K562 (cell line): ENCODE measurements at regions not wholly inside any gene's neighbourhood (a gene's known extent, or its start where the extent isn't known, plus 50 kb on each side); places are given as distances from the start of the nearest gene placed in this dataset.

Experiments
- ATAC-seq: fragments of 200-7000 bp; cut with Tn5 transposase; 3 replicates; pipeline ENCODE4 v1.9.1; 2020; ENCODE audit warnings: moderate library complexity
- BruUV-seq: library from RNA; stranded (reverse); fragments of 400-500 nt; replicated peaks from 2 replicates; lab custom pipeline; 2021; lab: Mats Ljungman, UMichigan
- CTCF ChIA-PET: fragments of 300-600 bp; formaldehyde crosslinking; extraction: SDS; loops from one replicate; lab custom pipeline; 2021; ENCODE audit warnings: low intra/inter-chr PET ratio; lab: Yijun Ruan, JAX
- POLR2A ChIA-PET: fragments of 300-600, 350-650 bp; sonication (Branson Sonifier 250); formaldehyde crosslinking; extraction: SDS; loops from one replicate; lab custom pipeline; 2021; ENCODE audit warnings: antibody characterized with exemption, inconsistent platforms; lab: Yijun Ruan, JAX
- DNase-seq, 4 experiments: peaks; one replicate each; pipeline versions ENCODE4 v3.0.0 to v3.0.0-alpha.2; 2011 to 2018; ENCODE audit warnings: low spot score in 3 of 4, mixed read lengths in 3 of 4; ENCODE audit errors: extremely low read depth in 1 of 4
- FAIRE-seq: peaks from 2 replicates; lab custom pipeline; 2011; peaks lifted over from hg19 to GRCh38; lab: Jason Lieb, UNC
- H2AFZ ChIP-seq: 2 replicates; pipeline ENCODE4 v1.6.0; 2011; ENCODE audit warnings: low read depth, low read length, control low read depth, inconsistent platforms
- H3K27ac ChIP-seq: fragments of 200-600 bp; 3 replicates; pipeline ENCODE4 v1.8.0; 2011; ENCODE audit warnings: low read depth, mild to moderate bottlenecking, control low read depth, inconsistent platforms, low read length, moderate library complexity, mixed read lengths; ENCODE audit errors: extremely low read depth
- H3K27me3 ChIP-seq, 2 experiments: fragments of 300-600 bp in 1 of 2; 2 replicates in 1 of 2; 3 replicates in 1 of 2; pipeline versions ENCODE4 v1.6.0 to v1.8.0; 2011; ENCODE audit warnings: inconsistent platforms in 2 of 2, low read length in 2 of 2, mild to moderate bottlenecking in 1 of 2, mixed read lengths in 1 of 2, moderate library complexity in 1 of 2; ENCODE audit not compliant: control insufficient read depth in 2 of 2, insufficient read depth in 2 of 2
- H3K36me3 ChIP-seq: fragments of 300-600 bp; 3 replicates; pipeline ENCODE4 v1.8.0; 2011; ENCODE audit warnings: mild to moderate bottlenecking, low read length, inconsistent platforms; ENCODE audit not compliant: control insufficient read depth, insufficient read depth
- H3K4me1 ChIP-seq, 2 experiments: fragments of 200-600 bp in 1 of 2; replicated peaks in 1 of 2; 2 replicates in 1 of 2; 3 replicates in 1 of 2; pipeline versions ENCODE4 v1.5.1 to v1.8.0; 2011; ENCODE audit warnings: inconsistent platforms in 2 of 2, low read length in 2 of 2, mild to moderate bottlenecking in 1 of 2, mixed read lengths in 1 of 2, moderate library complexity in 1 of 2; ENCODE audit not compliant: control insufficient read depth in 2 of 2, insufficient read depth in 2 of 2
- H3K4me2 ChIP-seq: 2 replicates; pipeline ENCODE4 v1.6.1; 2011; ENCODE audit warnings: low read length, control low read depth, inconsistent platforms, mixed read lengths; ENCODE audit not compliant: insufficient read depth
- H3K4me3 ChIP-seq: fragments of 200-600 bp; sonication (generic), shearing (Covaris generic); 2 replicates; pipeline ENCODE4 v1.5.1; 2016; ENCODE audit warnings: control low read depth, inconsistent platforms
- H3K79me2 ChIP-seq: fragments of 200-600 bp; 3 replicates; pipeline ENCODE4 v1.8.0; 2011; ENCODE audit warnings: low read length, inconsistent platforms; ENCODE audit not compliant: control insufficient read depth, insufficient read depth
- H3K9ac ChIP-seq, 2 experiments: 2 replicates each; pipeline versions ENCODE4 v1.6.0 to v1.6.1; 2011; ENCODE audit warnings: low read depth in 2 of 2, low read length in 2 of 2, control low read depth in 1 of 2, inconsistent platforms in 1 of 2, mild to moderate bottlenecking in 1 of 2, mixed read lengths in 1 of 2; ENCODE audit not compliant: insufficient read depth in 1 of 2
- H3K9me1 ChIP-seq: one replicate; pipeline ENCODE4 v1.6.0; 2011; ENCODE audit warnings: inconsistent platforms, mild to moderate bottlenecking, low read length, moderate library complexity; ENCODE audit not compliant: control insufficient read depth, insufficient read depth
- H3K9me3 ChIP-seq: replicated peaks from 2 replicates; pipeline ENCODE4 v1.5.1; 2011; ENCODE audit warnings: low read depth, low read length, inconsistent platforms; ENCODE audit not compliant: control insufficient read depth, insufficient read depth
- H4K20me1 ChIP-seq: replicated peaks from 2 replicates; pipeline ENCODE4 v1.6.1; 2011; ENCODE audit warnings: low read length, inconsistent platforms, mixed read lengths; ENCODE audit not compliant: control insufficient read depth, insufficient read depth
- ETS2 ChIP-seq: IDR thresholded peaks from 2 replicates; pipeline ENCODE4 v1.6.1; 2016; ENCODE audit warnings: borderline replicate concordance, missing genetic modification characterization, mild to moderate bottlenecking, moderate library complexity, missing compliant biosample characterization; ENCODE audit not compliant: poor library complexity, severe bottlenecking
- KHSRP ChIP-seq: fragments of 450-650 bp; IDR thresholded peaks from 2 replicates; pipeline ENCODE4 v1.6.1; 2017
- NONO ChIP-seq, 2 experiments: fragments of 200-400 bp in 1 of 2; fragments of 450-650 bp in 1 of 2; formaldehyde crosslinking in 1 of 2; IDR thresholded peaks; 2 replicates each; pipeline ENCODE4 v1.6.1; 2017; ENCODE audit warnings: low read depth in 2 of 2, mild to moderate bottlenecking in 2 of 2, moderate library complexity in 2 of 2, low read length in 1 of 2
- POLR2AphosphoS2 ChIP-seq: IDR thresholded peaks from 2 replicates; pipeline ENCODE4 v1.6.1; 2012; ENCODE audit warnings: low read length, improper control_type of control experiment
- ZBTB34 ChIP-seq: fragments of 250-450 bp; sonication (Bioruptor Pico); IDR thresholded peaks from 2 replicates; pipeline ENCODE4 v1.8.0; 2021; ENCODE audit warnings: mild to moderate bottlenecking, moderate library complexity
- ZBTB40 ChIP-seq, 2 experiments: fragments of 450-650 bp in 1 of 2; sonication (generic) in 1 of 2; formaldehyde crosslinking in 1 of 2; IDR thresholded peaks; 2 replicates each; pipeline versions ENCODE4 v1.7.1 to v1.9.0; 2016 to 2022; ENCODE audit warnings: inconsistent platforms in 1 of 2, mild to moderate bottlenecking in 1 of 2, missing genetic modification reagents in 1 of 2
- ZNF592 ChIP-seq: fragments of 450-650 bp; IDR thresholded peaks from 2 replicates; pipeline ENCODE4 v1.6.1; 2017; ENCODE audit warnings: antibody characterized with exemption, mild to moderate bottlenecking
- WGBS: fragments of 100-300 bp; shearing (Covaris generic); methylation state at CpG from one replicate; pipeline ENCODE4 v1.1.6; 2016; ENCODE audit warnings: low coverage, mixed read lengths; ENCODE audit not compliant: insufficient coverage; ENCODE audit errors: missing lambda C conversion rate; 5-methylcytosine and 5-hydroxymethylcytosine counted together
- in situ Hi-C: fragments of 300-500 bp; cut with MboI; formaldehyde crosslinking; loops from 4 replicates; pipeline ENCODE4 v1.15.0; 2018; ENCODE audit warnings: inconsistent platforms, mixed read lengths
- intact Hi-C: fragments of 100-400 bp; cut with micrococcal nuclease; formaldehyde crosslinking; loops from 2 replicates; pipeline ENCODE4 v1.14.2; 2022

DNA sequence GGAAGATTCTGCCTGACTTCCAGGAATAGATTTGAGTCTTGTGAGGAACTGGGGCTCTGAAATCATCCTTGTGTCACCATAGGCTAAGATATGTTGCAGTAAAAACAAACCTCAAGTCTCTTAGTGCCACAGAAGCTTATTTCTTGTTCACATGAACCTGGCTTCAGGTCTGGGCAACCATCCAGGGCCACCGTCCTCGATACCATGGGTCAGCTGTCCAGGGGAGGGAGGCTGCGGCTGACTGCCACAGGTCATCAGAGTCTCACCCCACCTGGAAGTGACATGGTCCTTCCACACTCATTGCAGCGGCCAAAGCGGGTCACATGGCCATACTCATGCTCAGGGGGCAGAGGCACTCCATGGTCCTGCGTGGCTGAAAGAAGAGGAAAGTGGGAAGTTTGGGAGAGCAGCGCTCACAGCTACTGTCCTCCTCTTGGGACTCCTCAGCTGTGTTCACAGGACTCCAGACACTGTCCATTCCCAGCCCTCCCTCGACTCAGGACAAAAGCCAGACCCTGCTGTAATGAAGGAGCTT is 284.5 kb downstream of the CBLN1 start:
- intact Hi-C loops: no loop called here
- Histone ChIP-seq H3K27ac (no peak overlapping the region), H3K9me1 (no peaks in the 10 kb centered on the region), H3K79me2 (no peaks in the 10 kb centered on the region), H3K4me2 (no peak overlapping the region), H3K4me3 (no peak overlapping the region), H4K20me1 (no peaks in the 10 kb centered on the region; the same call in 1 of the 2 replicates), H3K27me3 (0 out of 5 replicates have a peak, but pooled peaks cover 0 to 4% of the 10 kb centered on the region in 2 experiments), H3K9me3 (no peaks in the 10 kb centered on the region), H3K9ac (no peak overlapping the region), H3K4me1 (no peaks in the 10 kb centered on the region), H2AFZ (no peak overlapping the region), H3K36me3 (no peaks in the 10 kb centered on the region)
- DNase-seq (no peak), FAIRE-seq (no peak), ATAC-seq (no peak)
- in situ Hi-C loops: no loop called here
- 0% methylated on average over 6 of the region's 8 CpGs for WGBS
- ChIA-PET CTCF (no interaction called here), POLR2A (no interaction called here)
- no TSS peak for BruUV-seq
- TF ChIP-seq POLR2AphosphoS2: no peak
- TF ChIP-seq ZBTB34: no peak
- TF ChIP-seq KHSRP: no peak
- TF ChIP-seq ETS2 (tag): no peak
- no peak for TF ChIP-seq NONO (IDR thresholded peaks at IDR 0.05; ENCODE audit: low read depth in 2 of 2, low read length in 1 of 2)
- TF ChIP-seq ZBTB40 (IDR thresholded peaks at IDR 0.05): no peak
- no peak for TF ChIP-seq ZBTB40 (CRISPR knock-in tag; IDR thresholded peaks at IDR 0.05)
- TF ChIP-seq ZNF592: no peak
